ENCODE measurements at regions not wholly inside any gene's neighbourhood (a gene's known extent, or its start where the extent isn't known, plus 50 kb on each side); places are given as distances from the start of the nearest gene placed in this dataset.
A peak's percentile ranks its signal among the peaks of the same experiment; 100 is the strongest.

DNA sequence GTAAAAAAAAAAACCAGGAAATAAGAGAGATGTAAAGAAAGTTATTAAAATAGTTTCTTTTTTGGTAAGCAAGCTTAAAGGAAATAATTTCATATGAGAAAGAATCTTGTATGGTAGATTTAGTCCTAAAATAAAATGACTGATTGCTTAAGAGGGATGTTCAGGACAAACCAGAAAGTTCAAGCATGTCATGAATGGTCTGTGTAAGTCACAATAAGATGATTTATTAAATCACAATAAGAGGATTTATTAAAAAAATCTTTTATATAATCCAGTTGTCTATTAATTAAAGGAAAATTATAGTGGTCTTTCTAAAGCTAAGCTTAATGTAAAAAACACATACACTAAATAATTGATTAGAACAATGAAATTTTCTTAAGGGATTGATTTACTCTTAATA lies 91.8 kb upstream of the OR13F1 start:
- no peaks in the 10 kb centered on the region for H3K27me3 Mint-ChIP-seq (ENCODE audit: insufficient read depth)
- peaks cover 69% of the 10 kb centered on the region for H3K9me3 Mint-ChIP-seq
- peaks cover 2% of the 10 kb centered on the region for H3K36me3 Mint-ChIP-seq (ENCODE audit: low read depth)
- Histone ChIP-seq H3K4me1 (ENCODE audit: control insufficient read depth, insufficient read depth, low read length) (no peaks in the 10 kb centered on the region), H3K9me3 (ENCODE audit: control insufficient read depth, low read length) (peaks cover 80% of the 10 kb centered on the region), H3K4me3 (ENCODE audit: low read length) (peak overlapping the region; percentile 1), H3K36me3 (ENCODE audit: control insufficient read depth, insufficient read depth, low read length) (no peaks in the 10 kb centered on the region), H3K27me3 (ENCODE audit: control insufficient read depth, insufficient read depth, low read length, poor library complexity, severe bottlenecking) (no peaks in the 10 kb centered on the region), H3K27ac (ENCODE audit: low read depth, low read length) (no peak overlapping the region), H3K9ac (ENCODE audit: extremely low read depth, low read length, poor library complexity, severe bottlenecking) (no peak overlapping the region)
- no peak for DNase-seq
- no peaks in the 10 kb centered on the region for H3K4me1 Mint-ChIP-seq
- no peak overlapping the region for H3K4me3 Mint-ChIP-seq
- TF ChIP-seq, protein P1, sequence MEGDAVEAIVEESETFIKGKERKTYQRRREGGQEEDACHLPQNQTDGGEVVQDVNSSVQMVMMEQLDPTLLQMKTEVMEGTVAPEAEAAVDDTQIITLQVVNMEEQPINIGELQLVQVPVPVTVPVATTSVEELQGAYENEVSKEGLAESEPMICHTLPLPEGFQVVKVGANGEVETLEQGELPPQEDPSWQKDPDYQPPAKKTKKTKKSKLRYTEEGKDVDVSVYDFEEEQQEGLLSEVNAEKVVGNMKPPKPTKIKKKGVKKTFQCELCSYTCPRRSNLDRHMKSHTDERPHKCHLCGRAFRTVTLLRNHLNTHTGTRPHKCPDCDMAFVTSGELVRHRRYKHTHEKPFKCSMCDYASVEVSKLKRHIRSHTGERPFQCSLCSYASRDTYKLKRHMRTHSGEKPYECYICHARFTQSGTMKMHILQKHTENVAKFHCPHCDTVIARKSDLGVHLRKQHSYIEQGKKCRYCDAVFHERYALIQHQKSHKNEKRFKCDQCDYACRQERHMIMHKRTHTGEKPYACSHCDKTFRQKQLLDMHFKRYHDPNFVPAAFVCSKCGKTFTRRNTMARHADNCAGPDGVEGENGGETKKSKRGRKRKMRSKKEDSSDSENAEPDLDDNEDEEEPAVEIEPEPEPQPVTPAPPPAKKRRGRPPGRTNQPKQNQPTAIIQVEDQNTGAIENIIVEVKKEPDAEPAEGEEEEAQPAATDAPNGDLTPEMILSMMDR (conservative IDR thresholded peaks at IDR 0.05), result no peak
- no peak overlapping the region for H3K27ac Mint-ChIP-seq

DNA sequence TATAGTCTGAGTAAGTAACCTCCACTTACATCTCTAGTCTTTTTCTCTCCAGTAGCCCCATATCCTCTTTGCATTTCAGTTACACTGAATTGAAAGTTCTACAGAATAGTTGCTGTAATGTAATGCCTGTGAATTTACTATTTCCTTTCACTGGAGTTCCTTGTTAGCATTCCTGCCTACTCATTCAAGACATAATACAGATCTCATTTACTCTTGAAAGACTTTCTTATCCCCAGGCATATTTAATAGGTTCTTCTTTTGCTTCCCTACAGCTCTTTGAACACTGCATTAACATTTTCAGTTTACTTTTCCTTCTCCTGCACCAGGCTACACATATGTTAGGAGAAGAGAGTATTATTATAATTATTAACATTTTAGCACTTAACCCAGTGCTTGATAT lies 87.6 kb upstream of the OR13F1 start:
- H3K36me3 ChIP-seq (ENCODE audit: control insufficient read depth, insufficient read depth, low read length), result no peaks in the 10 kb centered on the region
- peaks cover 44% of the 10 kb centered on the region for H3K9me3 ChIP-seq (ENCODE audit: control insufficient read depth, low read length)
- DNase-seq, result no peak
- H3K36me3 Mint-ChIP-seq (ENCODE audit: low read depth), result no peaks in the 10 kb centered on the region
- H3K27ac Mint-ChIP-seq, result no peak overlapping the region
- H3K4me1 Mint-ChIP-seq, result no peaks in the 10 kb centered on the region
- no peak overlapping the region for H3K27ac ChIP-seq (ENCODE audit: low read depth, low read length)
- no peak overlapping the region for H3K9ac ChIP-seq (ENCODE audit: extremely low read depth, low read length, poor library complexity, severe bottlenecking)
- TF ChIP-seq, protein P1 (conservative IDR thresholded peaks at IDR 0.05), result no peak
- no peak overlapping the region for H3K4me3 ChIP-seq (ENCODE audit: low read length)
- no peaks in the 10 kb centered on the region for H3K27me3 Mint-ChIP-seq (ENCODE audit: insufficient read depth)
- peaks cover 48% of the 10 kb centered on the region for H3K9me3 Mint-ChIP-seq
- H3K4me3 Mint-ChIP-seq, result no peak overlapping the region
- H3K4me1 ChIP-seq (ENCODE audit: control insufficient read depth, insufficient read depth, low read length), result no peaks in the 10 kb centered on the region
- H3K27me3 ChIP-seq (ENCODE audit: control insufficient read depth, insufficient read depth, low read length, poor library complexity, severe bottlenecking), result no peaks in the 10 kb centered on the region

DNA sequence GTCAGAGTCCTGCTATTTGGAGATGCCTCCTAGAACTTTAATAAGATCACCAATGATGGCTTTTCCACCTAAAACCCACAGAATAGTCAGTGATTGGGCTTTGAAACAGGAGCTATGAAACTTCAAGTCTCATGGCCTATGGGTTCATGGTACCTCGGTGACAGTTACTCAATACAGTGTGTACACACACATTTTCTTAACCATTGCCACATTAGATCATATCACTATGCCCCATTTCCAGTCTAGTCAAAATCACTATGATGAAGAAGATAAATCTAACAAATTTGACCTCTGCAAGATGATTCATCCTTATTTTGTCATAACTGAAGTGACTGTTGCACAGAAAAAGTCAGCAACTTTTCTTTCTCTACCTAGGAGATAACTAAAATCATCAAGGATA lies 86.8 kb upstream of the OR13F1 start:
- Mint-ChIP-seq H3K27me3 (ENCODE audit: insufficient read depth) (no peaks in the 10 kb centered on the region), H3K4me1 (no peaks in the 10 kb centered on the region), H3K27ac (no peak overlapping the region), H3K9me3 (peaks cover 43% of the 10 kb centered on the region), H3K4me3 (no peak overlapping the region), H3K36me3 (ENCODE audit: low read depth) (no peaks in the 10 kb centered on the region)
- no peaks in the 10 kb centered on the region for H3K27me3 ChIP-seq (ENCODE audit: control insufficient read depth, insufficient read depth, low read length, poor library complexity, severe bottlenecking)
- TF ChIP-seq, protein P1 (conservative IDR thresholded peaks at IDR 0.05), result no peak
- WGBS, 2 experiments (ENCODE audit: insufficient coverage in 1 of 2, insufficient read length in 1 of 2), result 72 to 100% methylated on average over 1 of the region's 1 CpG
- H3K9me3 ChIP-seq (ENCODE audit: control insufficient read depth, low read length), result peaks cover 38% of the 10 kb centered on the region
- no peak overlapping the region for H3K27ac ChIP-seq (ENCODE audit: low read depth, low read length)
- H3K4me1 ChIP-seq (ENCODE audit: control insufficient read depth, insufficient read depth, low read length), result no peaks in the 10 kb centered on the region
- H3K4me3 ChIP-seq (ENCODE audit: low read length), result no peak overlapping the region
- H3K9ac ChIP-seq (ENCODE audit: extremely low read depth, low read length, poor library complexity, severe bottlenecking), result no peak overlapping the region
- H3K36me3 ChIP-seq (ENCODE audit: control insufficient read depth, insufficient read depth, low read length), result no peaks in the 10 kb centered on the region
- DNase-seq, result no peak
